ENCODE measurements at regions not wholly inside any gene's neighbourhood (a gene's known extent, or its start where the extent isn't known, plus 50 kb on each side); places are given as distances from the start of the nearest gene placed in this dataset.

- H3K9me3 ChIP-seq (ENCODE audit: insufficient read depth in 2 of 2, low read depth in 1 of 2, low read length in 1 of 2): no peaks in the 10 kb centered on the region
- no peaks in the 10 kb centered on the region for H3K4me1 ChIP-seq (replicated peaks in 1 of 4; ENCODE audit: control insufficient read depth in 3 of 4, insufficient read depth in 4 of 4, low read length in 3 of 4)
- 89% methylated on average over 2 of the region's 2 CpGs; no CpG with 5 or more reads in 1 of the 2 experiments for WGBS, 2 experiments (ENCODE audit: extremely low coverage in 1 of 2, insufficient coverage in 1 of 2, insufficient read length in 1 of 2, insufficient replicate concordance in 2 of 2, low coverage in 1 of 2, low lambda C conversion rate in 2 of 2, missing lambda C conversion rate in 1 of 2)
- H3K79me1 ChIP-seq (ENCODE audit: low read depth, low read length): no peaks in the 10 kb centered on the region
- no peak overlapping the region for H3K9ac ChIP-seq (replicated peaks in 1 of 4; ENCODE audit: extremely low read depth in 1 of 4, low read depth in 3 of 4, low read length in 3 of 4)
- no peaks in the 10 kb centered on the region for H3K27me3 ChIP-seq (replicated peaks in 1 of 4; ENCODE audit: control insufficient read depth in 3 of 4, extremely low read depth in 1 of 4, insufficient read depth in 3 of 4, low read length in 3 of 4)
- no peak overlapping the region for H2AK5ac ChIP-seq (ENCODE audit: low read depth, low read length)
- no peak overlapping the region for H4K5ac ChIP-seq (ENCODE audit: insufficient read length, low read depth, low read length)
- H3K79me2 ChIP-seq (ENCODE audit: control insufficient read depth in 1 of 2, insufficient read depth in 2 of 2, low read length in 2 of 2): no peaks in the 10 kb centered on the region
- no peak for DNase-seq (ENCODE audit: low read depth in 1 of 2, low spot score in 2 of 2)
- no peaks in the 10 kb centered on the region for H4K20me1 ChIP-seq (replicated peaks in 1 of 2; ENCODE audit: control insufficient read depth in 1 of 2, insufficient read depth in 2 of 2, low read length in 2 of 2)
- H2AFZ ChIP-seq (ENCODE audit: low read length): no peak overlapping the region
- H3K27ac ChIP-seq (ENCODE audit: low read depth, low read length): no peak overlapping the region
- no peak overlapping the region for H2BK20ac ChIP-seq (ENCODE audit: low read length)
- H4K8ac ChIP-seq (ENCODE audit: extremely low read depth, insufficient read depth, low read length): no peak overlapping the region
- no peak overlapping the region for H2BK5ac ChIP-seq (ENCODE audit: low read depth, low read length)
- no peak overlapping the region for H3K18ac ChIP-seq (ENCODE audit: extremely low read depth, low read length)
- no peaks in the 10 kb centered on the region for H3K23me2 ChIP-seq (ENCODE audit: low read depth, low read length)
- CTCF ChIA-PET (ENCODE audit: partially characterized antibody): interaction anchor here (1.6 kb wide), 1 partner anchor 13 kb away, joined by 5 read pairs; no protein-coding TSS in a partner anchor
- no peak overlapping the region for H3K56ac ChIP-seq (replicated peaks; ENCODE audit: insufficient read length, low read depth, low read length)
- H3K4ac ChIP-seq (replicated peaks; ENCODE audit: insufficient read length, low read depth, low read length): no peak overlapping the region
- no peak overlapping the region for H2BK12ac ChIP-seq (ENCODE audit: low read depth, low read length)
- H3K4me2 ChIP-seq (ENCODE audit: insufficient read depth in 1 of 2, low read depth in 2 of 2, low read length in 2 of 2): no peak overlapping the region
- H2BK15ac ChIP-seq (ENCODE audit: low read length): no peak overlapping the region
- no peak for FAIRE-seq
- H3K36me3 ChIP-seq (ENCODE audit: control insufficient read depth in 2 of 4, insufficient read depth in 4 of 4, low read length in 3 of 4): no peaks in the 10 kb centered on the region
- no peak overlapping the region for H3K4me3 ChIP-seq (ENCODE audit: extremely low read depth in 1 of 4, insufficient read depth in 2 of 4, low read depth in 3 of 4, low read length in 4 of 4)
- no peak overlapping the region for H2BK120ac ChIP-seq (replicated peaks; ENCODE audit: low read depth, low read length)
- H3K23ac ChIP-seq (ENCODE audit: insufficient read length): no peak overlapping the region
- H3K14ac ChIP-seq (ENCODE audit: insufficient read length): no peak overlapping the region
- no peak overlapping the region for H4K91ac ChIP-seq (replicated peaks; ENCODE audit: insufficient read length, low read length)
- POLR2A ChIA-PET (ENCODE audit: partially characterized antibody): no interaction called here
- no peak for TF ChIP-seq BACH1 (IDR thresholded peaks at IDR 0.05; ENCODE audit: low read length)
- no peak for TF ChIP-seq CREB1 (IDR thresholded peaks at IDR 0.05)
- TF ChIP-seq CEBPB (IDR thresholded peaks at IDR 0.05; ENCODE audit: low read depth, low read length): no peak
- no peak for TF ChIP-seq SP2 (IDR thresholded peaks at IDR 0.05; ENCODE audit: low read length)
- no peak for TF ChIP-seq BCL11A (IDR thresholded peaks at IDR 0.05; ENCODE audit: low read depth in 2 of 2, low read length in 2 of 2)
- TF ChIP-seq MAX (IDR thresholded peaks at IDR 0.05): no peak
- TF ChIP-seq SUZ12 (IDR thresholded peaks at IDR 0.05; ENCODE audit: low read length): no peak
- TF ChIP-seq KDM5A (IDR thresholded peaks at IDR 0.05; ENCODE audit: low read length): no peak
- no peak for TF ChIP-seq KDM1A (IDR thresholded peaks at IDR 0.05; ENCODE audit: borderline replicate concordance, low read length)
- no peak for TF ChIP-seq TAF1 (IDR thresholded peaks at IDR 0.05; ENCODE audit: low read depth, low read length)
- TF ChIP-seq GABPA (IDR thresholded peaks at IDR 0.05; ENCODE audit: borderline replicate concordance, insufficient read depth, low read length): no peak
- no peak for TF ChIP-seq TEAD4 (IDR thresholded peaks at IDR 0.05; ENCODE audit: low read depth, low read length)
- TF ChIP-seq TAF7 (optimal IDR thresholded peaks at IDR 0.05; ENCODE audit: borderline replicate concordance, low read depth, low read length): no peak
- no peak for TF ChIP-seq TBP (IDR thresholded peaks at IDR 0.05; ENCODE audit: low read depth, low read length)
- TF ChIP-seq SAP30 (IDR thresholded peaks at IDR 0.05; ENCODE audit: insufficient read depth, insufficient replicate concordance, low read length): no peak
Observed at GRCh38 chr9:7456377-7456776, 343.2 kb downstream of the DMAC1 start.

Data from H1 (cell line).